ENCODE measurements at regions not wholly inside any gene's neighbourhood (a gene's known extent, or its start where the extent isn't known, plus 50 kb on each side); places are given as distances from the start of the nearest gene placed in this dataset.

DNA sequence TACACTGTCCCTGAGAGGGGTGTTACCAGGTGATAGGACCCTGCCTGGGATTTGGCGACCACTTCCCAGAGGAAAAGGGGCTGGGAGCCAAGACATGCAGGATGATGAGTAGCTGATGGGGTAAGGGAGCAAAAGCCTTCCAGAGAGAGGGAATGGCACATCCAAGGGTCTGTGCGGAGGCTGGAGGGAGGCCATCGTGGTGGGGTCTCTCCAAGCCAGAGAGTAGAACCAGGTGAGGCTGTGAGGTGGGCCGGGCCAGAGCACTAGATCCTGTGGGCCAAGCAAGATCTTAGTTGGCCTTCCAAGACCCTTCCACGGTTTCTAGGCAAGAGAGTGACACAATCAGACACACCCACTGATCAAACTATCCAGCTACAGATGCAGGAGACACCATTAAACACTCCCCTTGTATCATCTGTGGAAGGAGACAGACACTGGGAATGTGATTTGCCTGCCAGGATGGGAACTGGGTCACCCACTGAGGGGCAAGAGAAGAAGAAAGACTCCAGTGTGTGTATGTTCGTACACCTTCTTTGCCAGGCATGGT is 128.9 kb downstream of the BANF2 start:
- TF ChIP-seq POLR2A (IDR thresholded peaks at IDR 0.05): no peak
- TF ChIP-seq, protein P1, sequence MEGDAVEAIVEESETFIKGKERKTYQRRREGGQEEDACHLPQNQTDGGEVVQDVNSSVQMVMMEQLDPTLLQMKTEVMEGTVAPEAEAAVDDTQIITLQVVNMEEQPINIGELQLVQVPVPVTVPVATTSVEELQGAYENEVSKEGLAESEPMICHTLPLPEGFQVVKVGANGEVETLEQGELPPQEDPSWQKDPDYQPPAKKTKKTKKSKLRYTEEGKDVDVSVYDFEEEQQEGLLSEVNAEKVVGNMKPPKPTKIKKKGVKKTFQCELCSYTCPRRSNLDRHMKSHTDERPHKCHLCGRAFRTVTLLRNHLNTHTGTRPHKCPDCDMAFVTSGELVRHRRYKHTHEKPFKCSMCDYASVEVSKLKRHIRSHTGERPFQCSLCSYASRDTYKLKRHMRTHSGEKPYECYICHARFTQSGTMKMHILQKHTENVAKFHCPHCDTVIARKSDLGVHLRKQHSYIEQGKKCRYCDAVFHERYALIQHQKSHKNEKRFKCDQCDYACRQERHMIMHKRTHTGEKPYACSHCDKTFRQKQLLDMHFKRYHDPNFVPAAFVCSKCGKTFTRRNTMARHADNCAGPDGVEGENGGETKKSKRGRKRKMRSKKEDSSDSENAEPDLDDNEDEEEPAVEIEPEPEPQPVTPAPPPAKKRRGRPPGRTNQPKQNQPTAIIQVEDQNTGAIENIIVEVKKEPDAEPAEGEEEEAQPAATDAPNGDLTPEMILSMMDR (IDR thresholded peaks at IDR 0.05 in 8 of 11, conservative IDR thresholded peaks at IDR 0.05 in 3 of 11): no peak
